Astrocyte (in vitro differentiated cells and primary cell): ENCODE measurements at regions not wholly inside any gene's neighbourhood (a gene's known extent, or its start where the extent isn't known, plus 50 kb on each side); places are given as distances from the start of the nearest gene placed in this dataset.

Experiments used
- DNase-seq: peaks from one replicate; pipeline ENCODE4 v3.0.0-alpha.2; 2010; ENCODE audit warnings: low read depth
- FAIRE-seq: peaks from 2 replicates; lab custom pipeline; 2011; peaks lifted over from hg19 to GRCh38; lab: Jason Lieb, UNC
- H2AFZ ChIP-seq: 2 replicates; pipeline ENCODE4 v1.6.0; 2012; ENCODE audit warnings: low read depth, low read length, inconsistent platforms
- H3K27ac ChIP-seq: 2 replicates; pipeline ENCODE4 v1.5.1; 2011; ENCODE audit warnings: low read depth, low read length, inconsistent platforms
- H3K27me3 ChIP-seq: 2 replicates; pipeline ENCODE4 v1.6.0; 2011; ENCODE audit warnings: low read length, inconsistent platforms; ENCODE audit not compliant: insufficient read depth
- H3K36me3 ChIP-seq: 2 replicates; pipeline ENCODE4 v1.5.1; 2011; ENCODE audit warnings: low read length, inconsistent platforms; ENCODE audit not compliant: insufficient read depth
- H3K4me1 ChIP-seq: 2 replicates; pipeline ENCODE4 v1.5.1; 2011; ENCODE audit warnings: low read length, inconsistent platforms; ENCODE audit not compliant: insufficient read depth
- H3K4me2 ChIP-seq: 2 replicates; pipeline ENCODE4 v1.6.0; 2012; ENCODE audit warnings: low read length, inconsistent platforms
- H3K4me3 ChIP-seq: 2 replicates; pipeline ENCODE4 v1.5.1; 2011; ENCODE audit warnings: low read depth, mild to moderate bottlenecking, low read length, inconsistent platforms; ENCODE audit not compliant: insufficient read depth
- H3K79me2 ChIP-seq: 2 replicates; pipeline ENCODE4 v1.6.0; 2012; ENCODE audit warnings: mild to moderate bottlenecking, low read length, inconsistent platforms; ENCODE audit not compliant: insufficient read depth
- H3K9ac ChIP-seq: 2 replicates; pipeline ENCODE4 v1.6.0; 2012; ENCODE audit warnings: mild to moderate bottlenecking, low read length, inconsistent platforms
- H3K9me3 ChIP-seq: 2 replicates; pipeline ENCODE4 v1.5.1; 2012; ENCODE audit warnings: low read depth, mild to moderate bottlenecking, low read length, inconsistent platforms; ENCODE audit not compliant: insufficient read depth
- H4K20me1 ChIP-seq: 2 replicates; pipeline ENCODE4 v1.6.0; 2012; ENCODE audit warnings: low read length, inconsistent platforms; ENCODE audit not compliant: insufficient read depth
- H3K27ac Mint-ChIP-seq: one replicate; pipeline ENCODE4 v1.8.0; 2021; ENCODE audit warnings: mild to moderate bottlenecking, mixed read lengths; ENCODE audit not compliant: unreplicated experiment
- H3K27me3 Mint-ChIP-seq: one replicate; pipeline ENCODE4 v1.8.0; 2021; ENCODE audit warnings: low read depth, mixed read lengths; ENCODE audit not compliant: unreplicated experiment
- H3K36me3 Mint-ChIP-seq: one replicate; pipeline ENCODE4 v1.8.0; 2021; ENCODE audit warnings: low read depth, mixed read lengths; ENCODE audit not compliant: unreplicated experiment
- H3K4me1 Mint-ChIP-seq: one replicate; pipeline ENCODE4 v1.8.0; 2021; ENCODE audit warnings: low read depth, mixed read lengths; ENCODE audit not compliant: unreplicated experiment
- H3K4me3 Mint-ChIP-seq: one replicate; pipeline ENCODE4 v1.8.0; 2021; ENCODE audit warnings: mild to moderate bottlenecking, moderate library complexity, mixed read lengths; ENCODE audit not compliant: unreplicated experiment
- H3K9me3 Mint-ChIP-seq: one replicate; pipeline ENCODE4 v1.8.0; 2021; ENCODE audit warnings: mild to moderate bottlenecking, mixed read lengths; ENCODE audit not compliant: unreplicated experiment
- CTCF ChIP-seq: IDR thresholded peaks from 2 replicates; pipeline ENCODE4 v1.5.1; 2011; ENCODE audit warnings: low read depth, mild to moderate bottlenecking, inconsistent platforms, low read length, moderate library complexity; ENCODE audit not compliant: insufficient read depth
- EZH2 ChIP-seq: IDR thresholded peaks from 2 replicates; pipeline ENCODE4 v1.6.1; 2012; ENCODE audit warnings: mild to moderate bottlenecking, low read length, inconsistent platforms; ENCODE audit not compliant: insufficient read depth

- H3K4me1 ChIP-seq, result no peaks in the 10 kb centered on the region
- Mint-ChIP-seq H3K27me3 (no peaks in the 10 kb centered on the region), H3K36me3 (no peaks in the 10 kb centered on the region), H3K9me3 (no peaks in the 10 kb centered on the region), H3K27ac (no peak overlapping the region), H3K4me3 (no peak overlapping the region), H3K4me1 (no peaks in the 10 kb centered on the region)
- no peaks in the 10 kb centered on the region for H4K20me1 ChIP-seq
- no peaks in the 10 kb centered on the region for H3K79me2 ChIP-seq
- H3K4me2 ChIP-seq, result no peak overlapping the region
- no peak for DNase-seq
- H3K9me3 ChIP-seq, result peaks cover 2% of the 10 kb centered on the region
- H3K27me3 ChIP-seq, result no peaks in the 10 kb centered on the region
- H3K9ac ChIP-seq, result no peak overlapping the region
- H3K36me3 ChIP-seq, result no peaks in the 10 kb centered on the region
- H2AFZ ChIP-seq, result no peak overlapping the region
- no peak for TF ChIP-seq EZH2
- no peak for TF ChIP-seq CTCF
- FAIRE-seq, result no peak
- H3K27ac ChIP-seq, result no peak overlapping the region
- H3K4me3 ChIP-seq, result no peak overlapping the region
Measured at GRCh38 chr16:6634151-6634550, 698.5 kb upstream of the RBFOX1 start.

- H4K20me1 ChIP-seq, result no peaks in the 10 kb centered on the region
- no peaks in the 10 kb centered on the region for H3K9me3 Mint-ChIP-seq
- H3K4me3 ChIP-seq, result no peak overlapping the region
- no peak overlapping the region for H3K9ac ChIP-seq
- H3K4me1 ChIP-seq, result no peaks in the 10 kb centered on the region
- no peaks in the 10 kb centered on the region for H3K36me3 Mint-ChIP-seq
- no peaks in the 10 kb centered on the region for H3K27me3 ChIP-seq
- no peak overlapping the region for H2AFZ ChIP-seq
- FAIRE-seq, result no peak
- TF ChIP-seq EZH2, result no peak
- no peak for TF ChIP-seq CTCF
- no peak for DNase-seq
- no peaks in the 10 kb centered on the region for H3K27me3 Mint-ChIP-seq
- H3K27ac Mint-ChIP-seq, result no peak overlapping the region
- H3K27ac ChIP-seq, result no peak overlapping the region
- H3K9me3 ChIP-seq, result peaks cover 2% of the 10 kb centered on the region
- no peaks in the 10 kb centered on the region for H3K4me1 Mint-ChIP-seq
- H3K79me2 ChIP-seq, result no peaks in the 10 kb centered on the region
- H3K36me3 ChIP-seq, result no peaks in the 10 kb centered on the region
- H3K4me2 ChIP-seq, result no peak overlapping the region
- no peak overlapping the region for H3K4me3 Mint-ChIP-seq
Measured at GRCh38 chr16:6633456-6633855, 699.2 kb upstream of the RBFOX1 start.

- no peaks in the 10 kb centered on the region for H3K4me1 ChIP-seq
- no peak overlapping the region for H3K27ac ChIP-seq
- H3K79me2 ChIP-seq, result no peaks in the 10 kb centered on the region
- H3K36me3 ChIP-seq, result no peaks in the 10 kb centered on the region
- Mint-ChIP-seq H3K27me3 (peaks cover 2% of the 10 kb centered on the region), H3K4me3 (no peak overlapping the region), H3K4me1 (peaks cover 2% of the 10 kb centered on the region), H3K9me3 (no peaks in the 10 kb centered on the region), H3K27ac (no peak overlapping the region), H3K36me3 (no peaks in the 10 kb centered on the region)
- peaks cover 8% of the 10 kb centered on the region for H3K9me3 ChIP-seq
- no peak overlapping the region for H3K4me3 ChIP-seq
- DNase-seq (no peak), FAIRE-seq (no peak)
- no peak overlapping the region for H2AFZ ChIP-seq
- no peak overlapping the region for H3K9ac ChIP-seq
- H3K27me3 ChIP-seq, result no peaks in the 10 kb centered on the region
- no peak for TF ChIP-seq EZH2
- no peak for TF ChIP-seq CTCF
- no peak overlapping the region for H3K4me2 ChIP-seq
- H4K20me1 ChIP-seq, result no peaks in the 10 kb centered on the region
Measured at GRCh38 chr16:6629110-6629509, 703.5 kb upstream of the RBFOX1 start.
